Erythroblast (primary cell): ENCODE measurements at regions not wholly inside any gene's neighbourhood (a gene's known extent, or its start where the extent isn't known, plus 50 kb on each side); places are given as distances from the start of the nearest gene placed in this dataset.
"Not testable (repeated sequence)": the region's sequence is repeated elsewhere in the genome, so short reads cannot be mapped to it uniquely, and the experiment has no call there.

Experiments used
- DNase-seq, 2 experiments: peaks; one replicate each; lab custom pipeline; 2025; lab: John Stamatoyannopoulos, UW
- GATA1 ChIP-seq: IDR thresholded peaks from 2 replicates; pipeline ENCODE4 v1.6.1; 2011; ENCODE audit warnings: low read depth, mild to moderate bottlenecking, control low read depth, low read length, moderate library complexity
- POLR2A ChIP-seq: IDR thresholded peaks from 2 replicates; pipeline ENCODE4 v1.6.1; 2011; ENCODE audit warnings: mild to moderate bottlenecking, low read length

DNA sequence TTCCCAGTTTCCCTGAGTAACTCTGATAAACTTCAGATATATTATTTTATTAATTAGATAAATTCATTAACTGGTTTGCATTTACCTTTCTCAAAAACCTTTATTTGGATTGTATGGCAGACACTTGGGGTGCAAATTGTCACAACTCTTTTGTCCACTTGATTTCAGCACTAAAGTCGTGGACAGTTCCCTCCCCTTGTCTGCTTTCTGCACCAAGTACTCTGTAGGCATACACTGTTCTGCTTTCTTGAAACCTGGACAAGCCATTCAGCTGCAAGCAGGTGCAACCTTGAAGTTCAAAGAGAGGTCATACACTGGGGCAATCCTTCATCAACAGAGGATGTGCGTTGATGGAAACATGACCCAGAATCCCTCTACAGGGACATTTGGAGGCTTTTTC lies 162.9 kb downstream of the ARL5B start:
- peak; percentile 2 to 5 for DNase-seq
- TF ChIP-seq GATA1 (no peak), POLR2A (no peak)

DNA sequence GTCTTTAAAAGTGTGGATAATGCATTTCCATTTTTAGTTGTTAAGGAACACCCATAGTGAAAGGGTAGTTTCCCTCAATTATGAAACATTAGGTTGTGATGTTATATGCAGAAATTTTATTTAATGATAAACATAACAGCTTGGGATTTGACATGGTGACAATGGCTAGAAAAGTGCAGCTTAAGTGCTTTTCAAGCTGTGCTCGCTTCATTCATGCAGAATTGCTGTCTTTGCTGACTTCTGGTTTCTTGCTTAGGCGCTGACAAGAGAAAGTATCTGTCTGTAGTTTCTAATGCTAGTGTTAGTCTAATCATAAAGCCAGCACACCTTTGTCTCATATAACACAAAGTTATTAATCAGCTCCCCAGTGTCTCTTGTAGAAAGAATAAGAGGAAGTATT lies 170.0 kb downstream of the ARL5B start:
- TF ChIP-seq POLR2A (no peak), GATA1 (no peak)
- no peak for DNase-seq

DNA sequence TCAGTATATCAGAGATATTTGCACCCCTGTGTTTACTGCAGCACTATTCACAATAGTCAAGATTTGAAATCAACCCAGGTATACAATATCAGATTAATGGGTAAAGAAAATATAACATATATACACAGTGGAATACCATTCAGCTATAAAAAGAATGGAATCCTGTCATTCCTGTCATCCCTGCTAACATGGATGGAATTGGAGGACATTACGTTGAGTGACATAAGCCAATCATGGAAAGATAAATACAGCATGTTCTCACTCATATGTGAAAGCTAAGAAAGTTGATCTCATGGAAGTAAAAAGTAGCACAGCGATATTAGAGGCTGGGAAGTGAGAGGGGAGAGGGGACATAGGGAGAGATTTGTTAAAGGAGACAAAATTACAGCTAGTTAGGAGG lies 171.0 kb downstream of the ARL5B start:
- TF ChIP-seq GATA1 (no peak), POLR2A (no peak)
- no peak for DNase-seq

DNA sequence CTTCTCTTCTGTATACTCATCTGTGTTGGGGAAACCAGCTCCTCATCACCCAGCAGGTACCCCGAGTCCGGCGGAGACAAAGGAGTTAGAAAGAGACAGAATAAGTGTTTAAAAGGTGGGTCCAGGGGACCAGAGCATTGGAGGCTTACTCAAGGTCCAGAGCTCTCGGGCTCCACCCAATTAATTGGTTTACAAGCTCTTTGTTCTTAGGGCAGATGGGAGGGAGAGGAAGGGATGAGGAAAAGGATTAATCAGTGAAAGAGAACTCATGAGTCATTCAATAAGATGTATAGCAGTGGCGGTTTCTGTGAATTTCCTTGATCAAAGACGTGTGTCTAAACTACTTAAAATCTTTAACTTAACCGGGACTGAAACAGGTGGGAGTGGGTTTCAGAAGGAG lies 192.0 kb upstream of the MALRD1 start:
- DNase-seq = not testable (repeated sequence)

DNA sequence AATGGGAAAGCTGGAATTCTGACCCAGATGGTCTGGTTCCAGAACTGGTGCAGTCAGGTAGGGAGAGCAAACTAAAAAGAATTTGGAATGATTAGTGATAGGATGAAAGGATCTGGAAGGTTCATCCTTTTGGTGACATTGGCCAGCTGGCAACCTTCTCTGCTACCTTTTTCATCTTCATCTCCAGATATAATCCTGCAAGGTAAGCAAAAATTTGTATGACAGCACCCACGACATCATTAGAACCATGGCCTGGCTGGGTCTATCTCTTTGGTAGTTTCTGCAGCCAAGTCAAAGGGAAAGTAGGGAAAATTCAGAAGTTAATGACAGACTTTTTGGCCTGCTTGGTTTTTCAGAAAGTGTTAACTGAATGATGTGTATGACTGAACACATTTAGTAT lies 188.9 kb upstream of the MALRD1 start:
- no peak for DNase-seq
- TF ChIP-seq POLR2A = no peak
- no peak for TF ChIP-seq GATA1

DNA sequence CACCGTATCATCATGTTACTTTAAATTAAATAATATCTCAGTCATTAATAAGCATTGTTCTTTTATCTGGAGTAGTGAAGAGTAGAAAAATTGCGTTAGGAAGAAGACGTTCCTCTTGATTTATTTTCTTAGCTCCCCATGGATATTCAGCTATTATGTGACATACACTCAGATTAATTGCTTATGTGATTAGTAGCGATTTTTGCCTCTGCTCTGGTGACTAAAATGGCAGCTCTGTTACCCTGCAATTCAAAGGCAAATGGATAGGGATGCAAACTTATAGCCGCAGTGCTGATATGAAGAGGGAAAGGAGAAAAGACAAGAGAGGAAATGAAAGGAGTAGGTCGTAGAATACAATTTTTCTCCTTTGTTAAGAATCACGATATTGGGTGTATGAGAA lies 188.4 kb upstream of the MALRD1 start:
- no peak for DNase-seq
- TF ChIP-seq GATA1 (no peak), POLR2A (no peak)

DNA sequence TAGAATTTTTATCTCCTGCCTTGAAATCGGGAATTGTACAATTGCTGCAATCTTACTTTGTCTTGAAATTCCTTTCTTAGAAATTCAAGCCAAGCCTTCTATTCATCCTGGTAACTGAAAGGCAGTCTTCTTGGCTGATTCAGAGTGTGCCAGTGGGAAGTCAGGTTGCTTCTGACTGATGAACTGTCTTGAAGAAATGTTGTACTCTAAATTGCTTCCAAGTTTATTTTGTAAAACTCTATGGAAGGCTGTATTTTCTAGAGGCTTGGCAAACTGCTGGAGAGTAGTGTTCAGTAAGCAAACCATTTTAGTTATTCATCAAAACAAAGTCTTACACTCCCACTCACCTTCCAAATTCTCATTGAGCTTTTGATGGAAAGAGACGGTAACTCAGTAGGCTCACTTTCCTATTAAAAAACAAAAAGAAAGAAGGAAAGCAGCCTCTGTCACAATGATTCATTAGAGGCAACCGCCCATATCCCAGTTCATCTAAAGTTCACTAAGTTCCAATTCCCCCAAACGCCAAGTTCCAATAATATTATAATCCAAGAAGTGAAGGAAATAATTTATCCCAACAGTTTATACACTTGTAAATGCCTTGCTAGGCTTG lies 187.9 kb upstream of the MALRD1 start:
- no peak for DNase-seq
- no peak for TF ChIP-seq POLR2A
- no peak for TF ChIP-seq GATA1

DNA sequence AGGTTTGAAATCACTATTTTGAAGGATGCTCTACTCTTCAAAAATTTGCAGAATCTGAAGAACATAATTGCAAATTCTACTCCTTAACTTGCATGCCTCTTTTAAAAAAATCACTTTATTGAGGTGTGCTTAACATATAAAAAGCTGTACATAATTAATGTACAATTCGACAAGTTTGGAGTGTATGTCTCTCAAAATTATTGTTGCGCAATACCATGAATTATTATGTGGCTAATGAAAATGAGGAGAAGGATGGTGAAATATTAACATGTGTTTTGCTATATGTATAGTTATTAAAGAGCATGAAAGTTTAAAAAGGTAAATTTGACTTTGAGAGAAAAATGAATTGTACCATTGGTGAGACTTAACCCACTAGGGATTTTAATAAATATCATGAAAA lies 187.2 kb upstream of the MALRD1 start:
- TF ChIP-seq GATA1 = no peak
- TF ChIP-seq POLR2A = no peak
- DNase-seq = no peak

DNA sequence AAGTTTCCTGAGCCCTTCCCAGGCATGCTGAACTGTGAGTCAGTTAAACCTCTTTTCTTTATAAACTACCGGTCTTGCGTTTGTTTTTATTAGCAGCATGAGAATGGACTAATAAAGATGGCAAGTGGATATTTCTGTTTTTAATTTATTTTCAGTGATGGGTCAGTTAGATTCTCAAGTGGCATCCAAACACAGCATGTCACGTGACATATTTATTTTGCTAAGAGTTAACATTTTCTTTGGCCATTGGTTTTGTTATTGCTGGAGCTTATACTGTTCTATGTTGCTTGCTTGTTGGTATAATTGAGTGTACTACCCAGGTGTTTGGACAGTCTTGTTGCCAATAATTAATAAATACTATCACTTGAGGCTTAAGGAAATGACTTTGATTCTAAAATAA lies 181.7 kb upstream of the MALRD1 start:
- no peak for DNase-seq
- TF ChIP-seq GATA1 = no peak

DNA sequence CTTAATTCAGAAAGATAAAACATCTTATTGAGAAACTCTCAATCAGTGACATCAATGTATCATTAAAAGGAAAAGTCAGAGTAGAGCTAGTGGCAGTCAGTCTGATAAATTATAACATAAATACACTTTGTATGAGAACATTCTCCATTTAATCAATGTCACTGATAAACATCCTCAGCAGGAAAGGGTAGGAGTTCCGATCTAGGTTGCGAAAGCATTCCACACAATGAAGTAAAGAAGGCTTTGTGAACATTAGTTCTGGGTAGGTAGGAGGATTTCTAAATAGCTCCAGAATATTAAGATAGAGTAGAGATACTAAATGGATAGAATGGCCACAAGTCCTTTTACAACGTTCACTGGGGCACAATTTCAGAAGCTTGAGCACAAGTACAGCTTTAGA lies 179.7 kb upstream of the MALRD1 start:
- TF ChIP-seq POLR2A (no peak), GATA1 (no peak)
- DNase-seq = no peak

DNA sequence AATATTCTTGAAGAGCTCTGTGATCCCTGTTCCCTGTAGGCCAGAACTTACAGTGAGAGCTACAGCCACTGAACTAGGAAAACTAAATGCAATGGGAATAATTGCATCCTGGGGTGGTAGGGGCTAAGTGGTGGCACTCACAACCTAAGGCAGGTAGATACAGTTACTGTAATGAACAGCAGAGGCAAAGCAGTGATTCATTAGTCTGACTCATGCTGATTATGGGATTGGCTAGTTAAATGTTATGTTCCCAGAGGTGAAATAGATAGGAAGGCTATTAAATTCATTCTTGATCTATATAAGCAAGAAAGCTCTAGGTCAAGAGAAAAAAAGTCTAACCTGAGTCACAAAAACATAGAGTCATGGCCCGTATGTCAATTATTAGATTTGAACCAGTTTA lies 173.1 kb upstream of the MALRD1 start:
- no peak for TF ChIP-seq GATA1
- TF ChIP-seq POLR2A = no peak
- DNase-seq = no peak

DNA sequence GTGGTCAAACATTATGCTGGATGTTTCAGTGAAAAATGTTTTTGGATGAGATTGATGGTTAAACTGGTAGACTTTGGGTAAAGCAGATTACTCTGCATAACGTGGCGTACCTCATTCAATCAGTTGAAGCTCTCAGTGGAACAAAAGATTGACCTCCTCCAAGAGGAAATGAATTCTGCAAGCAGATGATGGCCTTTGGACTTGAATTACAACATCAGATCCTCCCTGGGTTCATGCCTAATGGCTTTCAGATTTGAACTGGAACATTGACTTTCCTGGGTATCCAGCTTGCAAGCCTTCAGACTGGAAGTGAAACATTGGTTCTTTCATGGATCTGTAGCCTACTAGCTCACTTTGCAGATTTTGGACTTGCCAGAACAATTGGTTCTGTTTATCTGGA lies 169.3 kb upstream of the MALRD1 start:
- no peak for DNase-seq
- no peak for TF ChIP-seq GATA1
- TF ChIP-seq POLR2A = no peak

DNA sequence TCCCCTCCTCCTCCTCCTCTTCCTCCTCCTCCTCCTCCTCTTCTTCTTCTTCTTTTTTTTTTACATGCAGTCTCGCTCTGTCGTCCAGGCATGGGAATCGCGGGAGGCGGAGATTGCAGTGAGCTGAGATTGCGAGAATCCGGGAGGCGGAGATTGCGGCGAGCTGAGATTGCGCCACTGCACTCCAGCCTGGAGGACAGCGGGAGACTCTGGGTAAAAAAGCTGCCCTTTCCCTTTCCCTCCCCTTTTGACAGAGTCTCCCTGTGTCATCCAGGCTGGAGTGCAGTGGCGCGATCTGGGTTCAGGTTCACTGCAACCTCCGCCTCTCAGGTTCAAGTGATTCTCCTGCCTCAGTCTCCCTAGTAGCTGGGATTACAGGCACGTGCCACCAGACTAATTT lies 168.1 kb upstream of the MALRD1 start:
- DNase-seq = no peak
- TF ChIP-seq GATA1 = no peak
- no peak for TF ChIP-seq POLR2A

DNA sequence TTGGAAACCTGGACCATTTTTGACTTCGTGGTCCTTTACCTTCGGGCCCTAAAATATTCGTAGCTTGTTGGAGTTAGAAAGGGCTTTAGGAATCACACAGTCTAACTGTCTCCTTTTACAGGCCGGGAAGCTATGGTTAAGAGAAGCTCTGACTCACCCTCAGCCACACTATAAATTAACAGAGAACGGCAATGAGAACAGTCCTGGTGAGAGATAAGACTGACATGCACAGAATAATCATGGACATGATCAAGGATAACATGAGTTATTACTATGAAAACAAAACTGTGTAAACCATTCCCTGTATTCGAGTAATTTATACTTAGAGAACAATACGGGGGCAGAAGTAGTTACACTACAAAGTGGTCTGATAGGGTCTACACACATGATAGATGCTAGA lies 162.5 kb upstream of the MALRD1 start:
- DNase-seq = no peak
- TF ChIP-seq GATA1 (no peak), POLR2A (no peak)

DNA sequence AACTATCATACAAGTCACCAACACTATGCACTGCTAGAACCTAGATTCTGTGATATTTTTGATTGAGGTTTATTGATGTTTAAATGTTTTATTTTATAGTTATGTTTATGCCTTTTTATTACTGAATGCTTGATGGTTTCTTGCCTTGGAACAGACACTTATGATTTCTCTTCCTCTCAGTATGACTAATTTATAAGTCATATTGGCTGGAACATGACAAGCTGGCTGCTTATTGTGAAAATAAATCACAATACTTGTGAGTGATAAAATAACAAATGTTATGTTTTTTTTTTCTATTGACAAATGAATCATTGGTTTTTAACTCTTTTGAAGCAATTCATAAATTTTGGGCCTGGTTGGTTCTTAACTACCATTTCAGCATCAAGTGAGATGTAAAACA lies 142.0 kb upstream of the MALRD1 start:
- DNase-seq = no peak
- TF ChIP-seq GATA1 (no peak), POLR2A (no peak)

DNA sequence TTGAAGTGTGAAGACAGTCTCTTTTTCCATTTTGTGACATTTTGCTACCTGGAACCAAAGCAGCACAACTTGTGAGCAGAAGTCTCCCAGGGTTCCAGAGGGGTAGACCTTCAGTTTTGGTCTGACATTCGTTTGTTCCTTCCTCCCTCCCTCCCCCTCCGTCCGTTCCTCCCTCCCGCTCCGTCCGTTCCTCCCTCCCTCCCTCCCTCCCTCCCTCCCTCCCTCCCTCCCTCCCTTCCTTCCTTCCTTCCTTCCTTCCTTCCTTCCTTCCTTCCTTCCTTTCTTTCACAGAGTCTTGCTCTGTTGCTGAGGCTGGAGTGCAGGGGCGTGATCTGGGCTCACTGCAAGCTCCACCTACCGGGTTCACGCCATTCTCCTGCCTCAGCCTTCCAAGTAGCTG lies 131.2 kb upstream of the MALRD1 start:
- DNase-seq = not testable (repeated sequence)
